Fibroblast of lung (primary cell): ENCODE measurements at regions not wholly inside any gene's neighbourhood (a gene's known extent, or its start where the extent isn't known, plus 50 kb on each side); places are given as distances from the start of the nearest gene placed in this dataset.

Experiments
- DNase-seq, 2 donors: peaks; one replicate each; pipeline versions ENCODE4 v3.0.0 to v3.0.0-alpha.2; 2010; ENCODE audit warnings: low read depth in 2 of 2
- H2AFZ ChIP-seq: 2 replicates; pipeline ENCODE4 v1.5.1; 2012; ENCODE audit warnings: low read length, control low read depth, inconsistent platforms
- H3K27ac ChIP-seq: 2 replicates; pipeline ENCODE4 v1.5.1; 2011; ENCODE audit warnings: low read length, control low read depth; ENCODE audit not compliant: insufficient read depth
- H3K27me3 ChIP-seq: 2 replicates; pipeline ENCODE4 v1.5.1; 2011; ENCODE audit warnings: mild to moderate bottlenecking, low read length; ENCODE audit not compliant: control insufficient read depth, insufficient read depth
- H3K36me3 ChIP-seq: 2 replicates; pipeline ENCODE4 v1.5.1; 2011; ENCODE audit warnings: low read length; ENCODE audit not compliant: control insufficient read depth, insufficient read depth
- H3K4me1 ChIP-seq: 2 replicates; pipeline ENCODE4 v1.5.1; 2011; ENCODE audit warnings: low read length; ENCODE audit not compliant: control insufficient read depth, insufficient read depth; ENCODE audit errors: extremely low read depth
- H3K4me2 ChIP-seq: 2 replicates; pipeline ENCODE4 v1.5.1; 2011; ENCODE audit warnings: low read length, control low read depth; ENCODE audit not compliant: insufficient read depth; ENCODE audit errors: extremely low read depth
- H3K4me3 ChIP-seq, 4 experiments: fragments of 200-600 bp in 1 of 4; sonication (generic) in 1 of 4; replicated peaks in 1 of 4; 2 replicates each; pipeline ENCODE4 v1.5.1; 2011 to 2016; ENCODE audit warnings: low read length in 4 of 4, low read depth in 3 of 4, mild to moderate bottlenecking in 3 of 4, control low read depth in 2 of 4, inconsistent platforms in 1 of 4, mixed read lengths in 1 of 4; ENCODE audit not compliant: insufficient read depth in 1 of 4; ENCODE audit errors: control extremely low read depth in 1 of 4
- H3K79me2 ChIP-seq: 2 replicates; pipeline ENCODE4 v1.5.1; 2012; ENCODE audit warnings: mild to moderate bottlenecking, low read length, inconsistent platforms; ENCODE audit not compliant: control insufficient read depth, insufficient read depth
- H3K9ac ChIP-seq: 2 replicates; pipeline ENCODE4 v1.5.1; 2011; ENCODE audit warnings: mild to moderate bottlenecking, low read length, control low read depth; ENCODE audit not compliant: insufficient read depth
- H3K9me3 ChIP-seq: 2 replicates; pipeline ENCODE4 v1.5.1; 2012; ENCODE audit warnings: low read depth, low read length; ENCODE audit not compliant: control insufficient read depth, insufficient read depth
- H4K20me1 ChIP-seq: 2 replicates; pipeline ENCODE4 v1.5.1; 2011; ENCODE audit warnings: low read length; ENCODE audit not compliant: control insufficient read depth, insufficient read depth; ENCODE audit errors: extremely low read depth
- EZH2 ChIP-seq: IDR thresholded peaks from 2 replicates; pipeline ENCODE4 v1.5.1; 2012; ENCODE audit warnings: low read length, control low read depth, mild to moderate bottlenecking; ENCODE audit errors: missing control alignments
- TF ChIP-seq, protein P1 (sequence below), 2 donors: IDR thresholded peaks in 1 of 2; conservative IDR thresholded peaks in 1 of 2; 1 replicate in 1 of 2; 2 replicates in 1 of 2; pipeline ENCODE4 v1.5.1; 2011 to 2012; ENCODE audit warnings: low read length in 2 of 2, control low read depth in 1 of 2, inconsistent platforms in 1 of 2, low read depth in 1 of 2, mild to moderate bottlenecking in 1 of 2

DNA sequence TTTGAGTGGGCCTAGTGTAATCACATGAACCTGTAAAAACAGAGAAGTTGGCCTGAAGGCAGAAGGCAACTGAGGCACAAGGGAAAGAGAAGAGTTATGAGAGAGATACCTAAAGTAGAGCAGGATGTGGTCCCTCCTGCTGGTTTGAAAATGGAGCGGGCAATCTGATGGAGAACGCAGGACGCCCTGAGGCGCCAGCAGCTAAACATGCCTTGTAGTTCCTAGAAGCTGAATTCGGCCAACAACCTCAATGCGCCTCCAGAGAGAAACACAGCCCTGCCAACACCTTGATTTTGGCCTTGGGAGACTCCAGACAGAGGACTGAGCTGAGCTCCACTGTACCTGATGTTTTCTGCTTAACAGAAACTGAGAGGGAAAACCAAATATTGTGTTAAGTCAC, 469.9 kb downstream of the SOCS6 start:
- TF ChIP-seq, protein P1, sequence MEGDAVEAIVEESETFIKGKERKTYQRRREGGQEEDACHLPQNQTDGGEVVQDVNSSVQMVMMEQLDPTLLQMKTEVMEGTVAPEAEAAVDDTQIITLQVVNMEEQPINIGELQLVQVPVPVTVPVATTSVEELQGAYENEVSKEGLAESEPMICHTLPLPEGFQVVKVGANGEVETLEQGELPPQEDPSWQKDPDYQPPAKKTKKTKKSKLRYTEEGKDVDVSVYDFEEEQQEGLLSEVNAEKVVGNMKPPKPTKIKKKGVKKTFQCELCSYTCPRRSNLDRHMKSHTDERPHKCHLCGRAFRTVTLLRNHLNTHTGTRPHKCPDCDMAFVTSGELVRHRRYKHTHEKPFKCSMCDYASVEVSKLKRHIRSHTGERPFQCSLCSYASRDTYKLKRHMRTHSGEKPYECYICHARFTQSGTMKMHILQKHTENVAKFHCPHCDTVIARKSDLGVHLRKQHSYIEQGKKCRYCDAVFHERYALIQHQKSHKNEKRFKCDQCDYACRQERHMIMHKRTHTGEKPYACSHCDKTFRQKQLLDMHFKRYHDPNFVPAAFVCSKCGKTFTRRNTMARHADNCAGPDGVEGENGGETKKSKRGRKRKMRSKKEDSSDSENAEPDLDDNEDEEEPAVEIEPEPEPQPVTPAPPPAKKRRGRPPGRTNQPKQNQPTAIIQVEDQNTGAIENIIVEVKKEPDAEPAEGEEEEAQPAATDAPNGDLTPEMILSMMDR (conservative IDR thresholded peaks at IDR 0.05 in 1 of 2, IDR thresholded peaks at IDR 0.05 in 1 of 2; ENCODE audit: low read depth in 1 of 2, low read length in 2 of 2), result no peak
- no peak for TF ChIP-seq EZH2
- Histone ChIP-seq H3K9me3 (no peaks in the 10 kb centered on the region), H3K27me3 (no peaks in the 10 kb centered on the region), H3K79me2 (no peaks in the 10 kb centered on the region), H2AFZ (no peak overlapping the region), H3K9ac (no peak overlapping the region), H3K4me2 (no peak overlapping the region), H3K4me3 (no peak overlapping the region), H3K27ac (no peak overlapping the region), H3K36me3 (no peaks in the 10 kb centered on the region), H4K20me1 (no peaks in the 10 kb centered on the region), H3K4me1 (no peaks in the 10 kb centered on the region)
- DNase-seq, result no peak

DNA sequence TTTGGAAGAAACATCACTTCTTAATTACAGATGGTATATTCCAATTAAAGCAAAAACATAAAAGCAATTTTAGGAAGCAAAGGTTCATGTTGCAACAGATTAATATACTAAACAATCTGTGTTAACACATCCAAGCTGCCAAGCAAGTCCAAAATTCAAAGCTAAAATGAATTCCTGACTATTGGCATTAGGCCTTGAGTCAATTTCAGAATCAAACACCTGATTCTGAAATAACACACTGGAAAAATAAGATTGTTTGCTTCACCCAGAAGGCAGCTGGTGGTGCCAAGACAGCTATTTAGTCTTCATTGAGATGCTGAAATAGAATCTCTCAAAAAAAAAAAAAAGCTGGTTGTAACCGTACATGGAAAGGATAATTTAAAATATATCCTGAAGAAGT, 465.6 kb downstream of the SOCS6 start:
- no peak overlapping the region for H3K4me2 ChIP-seq
- no peak for TF ChIP-seq EZH2
- TF ChIP-seq, protein P1 (conservative IDR thresholded peaks at IDR 0.05 in 1 of 2, IDR thresholded peaks at IDR 0.05 in 1 of 2; ENCODE audit: low read depth in 1 of 2, low read length in 2 of 2), result no peak
- no peaks in the 10 kb centered on the region for H4K20me1 ChIP-seq
- no peaks in the 10 kb centered on the region for H3K9me3 ChIP-seq
- no peak for DNase-seq
- H3K4me3 ChIP-seq, result no peak overlapping the region
- H3K4me1 ChIP-seq, result no peaks in the 10 kb centered on the region
- H3K27me3 ChIP-seq, result no peaks in the 10 kb centered on the region
- no peak overlapping the region for H2AFZ ChIP-seq
- no peak overlapping the region for H3K9ac ChIP-seq
- no peak overlapping the region for H3K27ac ChIP-seq
- H3K36me3 ChIP-seq, result no peaks in the 10 kb centered on the region
- H3K79me2 ChIP-seq, result no peaks in the 10 kb centered on the region

DNA sequence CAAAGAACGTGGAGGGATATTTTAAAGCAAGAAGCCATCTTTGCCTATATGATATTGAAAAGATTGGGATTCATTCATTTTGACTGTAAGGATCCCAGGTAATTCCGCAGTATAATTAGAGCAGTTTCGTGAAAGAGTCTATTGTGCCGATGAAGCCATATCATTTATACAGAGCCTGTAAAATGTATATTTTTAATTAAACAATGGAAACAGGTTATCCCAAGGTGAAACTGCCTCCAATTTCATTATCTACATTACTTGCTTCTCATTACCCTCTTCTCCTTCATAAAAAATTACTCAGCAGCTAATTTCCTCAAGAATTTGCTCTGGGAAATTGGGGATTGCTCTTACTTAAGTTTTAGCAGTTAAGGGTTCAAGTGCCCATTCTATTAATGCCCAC, 444.1 kb downstream of the SOCS6 start:
- Histone ChIP-seq H3K4me3 (no peak overlapping the region), H3K9ac (no peak overlapping the region), H3K27me3 (no peaks in the 10 kb centered on the region), H3K4me2 (no peak overlapping the region), H2AFZ (no peak overlapping the region), H3K27ac (no peak overlapping the region), H3K36me3 (no peaks in the 10 kb centered on the region), H3K9me3 (no peaks in the 10 kb centered on the region), H3K79me2 (no peaks in the 10 kb centered on the region), H3K4me1 (no peaks in the 10 kb centered on the region), H4K20me1 (no peaks in the 10 kb centered on the region)
- DNase-seq, result no peak
- TF ChIP-seq, protein P1 (conservative IDR thresholded peaks at IDR 0.05 in 1 of 2, IDR thresholded peaks at IDR 0.05 in 1 of 2; ENCODE audit: low read depth in 1 of 2, low read length in 2 of 2), result no peak
- no peak for TF ChIP-seq EZH2
